MCF 10A (cell line): ENCODE measurements at regions not wholly inside any gene's neighbourhood (a gene's known extent, or its start where the extent isn't known, plus 50 kb on each side); places are given as distances from the start of the nearest gene placed in this dataset.

Experiments used
- BruUV-seq: library from RNA; stranded (reverse); fragments of 400-500 nt; replicated peaks from 2 replicates; lab custom pipeline; 2021; lab: Mats Ljungman, UMichigan
- CTCF ChIA-PET: fragments of 300-600 bp; sonication (Branson Sonifier 250); formaldehyde crosslinking; extraction: SDS; loops from one replicate; lab custom pipeline; 2021; ENCODE audit warnings: antibody characterized with exemption, inconsistent platforms; lab: Yijun Ruan, JAX
- POLR2A ChIA-PET: fragments of 300-600, 350-650 bp; sonication (Branson Sonifier 250); formaldehyde crosslinking; extraction: SDS; loops from one replicate; lab custom pipeline; 2020; ENCODE audit warnings: antibody characterized with exemption, inconsistent platforms; lab: Yijun Ruan, JAX
- DNase-seq: peaks from one replicate; pipeline ENCODE4 v3.0.0-alpha.2; 2018; ENCODE audit not compliant: unreplicated experiment
- H3K27ac Mint-ChIP-seq: one replicate; pipeline ENCODE4 v1.8.0; 2022; ENCODE audit warnings: mild to moderate bottlenecking, low read depth, mixed read lengths; ENCODE audit not compliant: unreplicated experiment
- H3K27me3 Mint-ChIP-seq: one replicate; pipeline ENCODE4 v1.8.0; 2022; ENCODE audit warnings: mixed read lengths; ENCODE audit not compliant: insufficient read depth, unreplicated experiment
- H3K36me3 Mint-ChIP-seq: one replicate; pipeline ENCODE4 v1.8.0; 2022; ENCODE audit warnings: mild to moderate bottlenecking, moderate library complexity, mixed read lengths; ENCODE audit not compliant: insufficient read depth, unreplicated experiment
- H3K4me1 Mint-ChIP-seq: one replicate; pipeline ENCODE4 v1.8.0; 2022; ENCODE audit warnings: mixed read lengths; ENCODE audit not compliant: insufficient read depth, unreplicated experiment
- H3K4me3 Mint-ChIP-seq: one replicate; pipeline ENCODE4 v1.8.0; 2022; ENCODE audit warnings: mild to moderate bottlenecking, moderate library complexity, mixed read lengths; ENCODE audit not compliant: unreplicated experiment
- H3K9me3 Mint-ChIP-seq: one replicate; pipeline ENCODE4 v1.8.0; 2022; ENCODE audit warnings: mixed read lengths; ENCODE audit not compliant: unreplicated experiment
- intact Hi-C: fragments of 100-400 bp; cut with micrococcal nuclease; formaldehyde crosslinking; loops from 2 replicates; pipeline ENCODE4 v1.14.1; 2022
- TF ChIP-seq, protein P1 (sequence below): fragments of 200-600 bp; IDR thresholded peaks from one replicate; pipeline ENCODE4 v1.8.0; 2022; ENCODE audit warnings: antibody characterized with exemption, mild to moderate bottlenecking; ENCODE audit not compliant: unreplicated experiment

DNA sequence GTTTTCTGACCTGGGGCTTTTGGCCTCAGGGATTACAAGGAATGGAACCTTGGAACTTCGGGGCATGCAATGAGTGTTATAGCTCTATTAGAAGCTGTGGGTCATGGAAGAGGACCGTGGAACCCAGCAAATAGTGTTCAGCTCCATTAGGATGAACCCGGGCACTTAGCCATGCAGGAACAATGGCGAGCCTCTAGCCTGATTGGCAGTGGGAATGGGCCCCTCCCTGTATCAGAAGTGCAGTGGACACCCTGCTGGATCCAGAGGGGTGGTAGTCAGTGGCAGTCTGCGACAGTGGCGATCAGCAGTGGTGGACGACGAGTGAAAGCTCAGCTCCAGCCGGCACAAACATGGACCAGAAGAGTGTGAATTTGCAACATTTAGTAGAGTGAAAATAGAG is 315.4 kb upstream of the TECRL start:
- peaks cover 5% of the 10 kb centered on the region for H3K4me1 Mint-ChIP-seq
- no TSS peak for BruUV-seq
- intact Hi-C loops: no loop called here
- no peaks in the 10 kb centered on the region for H3K9me3 Mint-ChIP-seq
- H3K36me3 Mint-ChIP-seq: no peaks in the 10 kb centered on the region
- TF ChIP-seq, protein P1, sequence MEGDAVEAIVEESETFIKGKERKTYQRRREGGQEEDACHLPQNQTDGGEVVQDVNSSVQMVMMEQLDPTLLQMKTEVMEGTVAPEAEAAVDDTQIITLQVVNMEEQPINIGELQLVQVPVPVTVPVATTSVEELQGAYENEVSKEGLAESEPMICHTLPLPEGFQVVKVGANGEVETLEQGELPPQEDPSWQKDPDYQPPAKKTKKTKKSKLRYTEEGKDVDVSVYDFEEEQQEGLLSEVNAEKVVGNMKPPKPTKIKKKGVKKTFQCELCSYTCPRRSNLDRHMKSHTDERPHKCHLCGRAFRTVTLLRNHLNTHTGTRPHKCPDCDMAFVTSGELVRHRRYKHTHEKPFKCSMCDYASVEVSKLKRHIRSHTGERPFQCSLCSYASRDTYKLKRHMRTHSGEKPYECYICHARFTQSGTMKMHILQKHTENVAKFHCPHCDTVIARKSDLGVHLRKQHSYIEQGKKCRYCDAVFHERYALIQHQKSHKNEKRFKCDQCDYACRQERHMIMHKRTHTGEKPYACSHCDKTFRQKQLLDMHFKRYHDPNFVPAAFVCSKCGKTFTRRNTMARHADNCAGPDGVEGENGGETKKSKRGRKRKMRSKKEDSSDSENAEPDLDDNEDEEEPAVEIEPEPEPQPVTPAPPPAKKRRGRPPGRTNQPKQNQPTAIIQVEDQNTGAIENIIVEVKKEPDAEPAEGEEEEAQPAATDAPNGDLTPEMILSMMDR: no peak
- no peak for DNase-seq
- H3K4me3 Mint-ChIP-seq: no peak overlapping the region
- ChIA-PET CTCF (interaction anchor here (0.9 kb wide), 1 partner anchor 8 kb away, joined by 4 read pairs; no protein-coding TSS in a partner anchor), POLR2A (no interaction called here)
- no peaks in the 10 kb centered on the region for H3K27me3 Mint-ChIP-seq
- no peak overlapping the region for H3K27ac Mint-ChIP-seq

DNA sequence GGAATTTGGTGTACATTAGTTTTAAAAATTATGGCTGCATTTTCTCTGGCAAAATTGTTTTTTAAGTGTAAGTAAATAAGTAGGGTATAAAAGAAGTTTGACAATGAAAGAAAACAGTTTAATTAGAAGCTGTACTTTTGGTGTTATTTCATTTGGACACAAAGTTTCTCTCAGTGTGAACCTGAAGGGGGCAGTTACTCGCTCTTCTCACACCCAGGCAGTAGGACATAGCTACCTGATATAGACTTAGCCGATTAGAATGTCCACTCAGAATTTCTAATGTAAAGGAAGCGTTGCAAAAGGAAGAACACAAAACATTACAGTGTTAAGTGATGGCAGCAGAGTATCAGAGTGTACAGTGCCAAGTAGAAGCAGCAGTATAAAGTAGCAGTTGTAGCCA is 311.9 kb upstream of the TECRL start:
- BruUV-seq: no TSS peak
- Mint-ChIP-seq H3K27ac (no peak overlapping the region), H3K4me3 (no peak overlapping the region), H3K4me1 (peaks cover 3% of the 10 kb centered on the region), H3K36me3 (no peaks in the 10 kb centered on the region), H3K9me3 (no peaks in the 10 kb centered on the region), H3K27me3 (no peaks in the 10 kb centered on the region)
- ChIA-PET POLR2A (no interaction called here), CTCF (interaction anchor here (0.7 to 1.5 kb wide), 2 partner anchors 9 to 14 kb away, joined by 3 to 8 read pairs; no protein-coding TSS in a partner anchor)
- DNase-seq: no peak
- TF ChIP-seq, protein P1: no peak
- intact Hi-C loops: no loop called here

DNA sequence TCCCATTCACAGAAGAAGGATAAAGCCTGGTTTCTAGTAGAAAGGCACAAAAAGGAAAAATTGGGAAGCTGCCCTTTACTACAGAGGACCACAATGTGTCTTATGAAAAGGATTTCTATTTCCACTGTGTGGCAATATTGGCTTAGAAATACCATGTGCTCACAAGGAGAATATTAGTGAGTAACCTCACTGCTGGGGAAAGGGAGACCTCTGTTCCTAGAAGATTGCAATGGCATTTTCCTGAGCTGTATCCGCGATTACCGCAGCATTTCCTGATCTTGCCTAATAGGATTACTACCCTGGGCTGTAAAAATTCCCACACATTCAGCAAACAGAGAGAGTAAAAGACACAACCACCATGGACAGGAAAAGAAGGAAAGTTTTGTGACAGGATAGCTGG is 308.8 kb upstream of the TECRL start:
- Mint-ChIP-seq H3K27me3 (no peaks in the 10 kb centered on the region), H3K36me3 (no peaks in the 10 kb centered on the region), H3K4me3 (no peak overlapping the region), H3K9me3 (no peaks in the 10 kb centered on the region), H3K27ac (no peak overlapping the region), H3K4me1 (no peaks in the 10 kb centered on the region)
- TF ChIP-seq, protein P1: no peak
- peak; percentile 55 for DNase-seq
- CTCF ChIA-PET: no interaction called here
- no TSS peak for BruUV-seq
- POLR2A ChIA-PET: no interaction called here
- intact Hi-C loops: no loop called here

DNA sequence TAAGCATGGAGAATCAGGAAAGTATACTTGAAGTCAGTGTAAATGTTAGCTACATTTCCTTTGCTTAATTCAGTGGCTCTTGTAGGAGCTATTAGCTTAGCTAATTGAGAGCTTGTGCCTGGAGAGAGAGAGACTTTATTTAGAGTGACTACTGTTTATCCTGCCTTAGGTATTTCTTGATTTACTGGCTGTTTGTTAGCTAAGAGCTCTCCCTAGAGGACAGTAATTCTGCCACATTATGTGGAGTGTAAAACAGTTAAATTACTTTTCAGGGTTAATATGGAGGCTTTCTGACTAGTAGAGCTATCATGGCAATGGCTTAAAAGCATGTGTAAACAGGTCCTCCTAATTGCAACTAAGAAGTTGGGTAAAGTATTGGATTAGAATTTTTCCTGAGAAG is 306.5 kb upstream of the TECRL start:
- no peak overlapping the region for H3K4me3 Mint-ChIP-seq
- intact Hi-C loops: no loop called here
- CTCF ChIA-PET: interaction anchor here (1.4 kb wide), 1 partner anchor 33 kb away, joined by 3 read pairs; no protein-coding TSS in a partner anchor

More for the DNA sequence above, 306.5 kb upstream of the TECRL start:
- H3K27ac Mint-ChIP-seq: no peak overlapping the region
- H3K9me3 Mint-ChIP-seq: no peaks in the 10 kb centered on the region
- H3K36me3 Mint-ChIP-seq: no peaks in the 10 kb centered on the region
- TF ChIP-seq, protein P1: no peak
- no peaks in the 10 kb centered on the region for H3K27me3 Mint-ChIP-seq
- DNase-seq: peak; percentile 1
- BruUV-seq: no TSS peak
- H3K4me1 Mint-ChIP-seq: no peaks in the 10 kb centered on the region
- POLR2A ChIA-PET: no interaction called here
